GM13976 (cell line): ENCODE measurements at regions not wholly inside any gene's neighbourhood (a gene's known extent, or its start where the extent isn't known, plus 50 kb on each side); places are given as distances from the start of the nearest gene placed in this dataset.

Experiments
- DNase-seq: peaks from one replicate; pipeline ENCODE4 v3.0.0; 2012; ENCODE audit warnings: low spot score
- in situ Hi-C: fragments of 300-500 bp; cut with MboI; formaldehyde crosslinking; loops from one replicate; pipeline ENCODE4 v1.12.0; 2022; ENCODE audit warnings: low sequenced_read_pairs, mixed read lengths, inconsistent platforms; ENCODE audit not compliant: unreplicated experiment
- TF ChIP-seq, protein P1 (sequence below): IDR thresholded peaks from 2 replicates; pipeline ENCODE4 v1.5.1; 2012; ENCODE audit warnings: borderline replicate concordance, mild to moderate bottlenecking; ENCODE audit not compliant: insufficient read depth; ENCODE audit errors: extremely low read depth, missing control alignments, control extremely low read depth

DNA sequence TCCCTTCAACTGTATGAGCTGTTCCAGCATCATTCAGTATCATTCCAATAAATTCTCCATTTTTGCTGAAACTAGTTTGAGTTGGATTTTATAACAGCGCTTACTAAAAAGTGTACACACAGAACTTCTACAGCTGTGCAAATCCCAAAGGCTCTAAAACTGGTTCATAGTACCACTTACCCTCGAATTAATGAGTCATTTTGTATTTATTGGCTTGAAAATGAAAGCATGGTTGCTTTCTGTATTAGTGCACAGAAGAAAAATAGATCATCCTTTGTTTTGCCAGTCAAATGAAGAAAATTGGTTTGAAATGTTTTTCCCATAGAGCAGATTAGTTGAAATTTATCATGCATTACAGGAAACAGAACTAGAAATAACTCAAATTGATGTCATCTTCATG is 268.3 kb upstream of the CPNE8 start:
- DNase-seq = no peak
- in situ Hi-C loops = no loop called here
- TF ChIP-seq, protein P1, sequence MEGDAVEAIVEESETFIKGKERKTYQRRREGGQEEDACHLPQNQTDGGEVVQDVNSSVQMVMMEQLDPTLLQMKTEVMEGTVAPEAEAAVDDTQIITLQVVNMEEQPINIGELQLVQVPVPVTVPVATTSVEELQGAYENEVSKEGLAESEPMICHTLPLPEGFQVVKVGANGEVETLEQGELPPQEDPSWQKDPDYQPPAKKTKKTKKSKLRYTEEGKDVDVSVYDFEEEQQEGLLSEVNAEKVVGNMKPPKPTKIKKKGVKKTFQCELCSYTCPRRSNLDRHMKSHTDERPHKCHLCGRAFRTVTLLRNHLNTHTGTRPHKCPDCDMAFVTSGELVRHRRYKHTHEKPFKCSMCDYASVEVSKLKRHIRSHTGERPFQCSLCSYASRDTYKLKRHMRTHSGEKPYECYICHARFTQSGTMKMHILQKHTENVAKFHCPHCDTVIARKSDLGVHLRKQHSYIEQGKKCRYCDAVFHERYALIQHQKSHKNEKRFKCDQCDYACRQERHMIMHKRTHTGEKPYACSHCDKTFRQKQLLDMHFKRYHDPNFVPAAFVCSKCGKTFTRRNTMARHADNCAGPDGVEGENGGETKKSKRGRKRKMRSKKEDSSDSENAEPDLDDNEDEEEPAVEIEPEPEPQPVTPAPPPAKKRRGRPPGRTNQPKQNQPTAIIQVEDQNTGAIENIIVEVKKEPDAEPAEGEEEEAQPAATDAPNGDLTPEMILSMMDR = no peak

DNA sequence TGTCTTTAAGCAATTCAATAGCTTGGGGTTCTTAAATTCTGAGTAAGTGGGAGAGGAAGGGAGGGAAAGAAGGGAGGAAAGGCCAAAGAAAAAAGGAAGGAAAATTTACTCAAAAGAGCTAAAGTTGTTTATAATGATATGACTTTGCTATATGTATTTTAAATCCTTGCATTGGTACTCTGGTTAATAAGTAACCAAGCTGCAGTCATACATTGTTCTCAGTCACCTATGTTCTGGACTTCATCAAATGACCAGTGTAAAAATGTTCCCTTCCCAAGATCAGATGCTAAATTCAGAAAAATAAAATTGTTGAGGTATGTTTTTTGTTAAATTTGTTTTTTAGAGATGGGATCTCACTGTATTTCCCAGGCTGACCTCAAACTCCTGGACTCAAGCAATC is 259.9 kb upstream of the CPNE8 start:
- TF ChIP-seq, protein P1 = no peak
- in situ Hi-C loops = no loop called here
- DNase-seq = no peak

DNA sequence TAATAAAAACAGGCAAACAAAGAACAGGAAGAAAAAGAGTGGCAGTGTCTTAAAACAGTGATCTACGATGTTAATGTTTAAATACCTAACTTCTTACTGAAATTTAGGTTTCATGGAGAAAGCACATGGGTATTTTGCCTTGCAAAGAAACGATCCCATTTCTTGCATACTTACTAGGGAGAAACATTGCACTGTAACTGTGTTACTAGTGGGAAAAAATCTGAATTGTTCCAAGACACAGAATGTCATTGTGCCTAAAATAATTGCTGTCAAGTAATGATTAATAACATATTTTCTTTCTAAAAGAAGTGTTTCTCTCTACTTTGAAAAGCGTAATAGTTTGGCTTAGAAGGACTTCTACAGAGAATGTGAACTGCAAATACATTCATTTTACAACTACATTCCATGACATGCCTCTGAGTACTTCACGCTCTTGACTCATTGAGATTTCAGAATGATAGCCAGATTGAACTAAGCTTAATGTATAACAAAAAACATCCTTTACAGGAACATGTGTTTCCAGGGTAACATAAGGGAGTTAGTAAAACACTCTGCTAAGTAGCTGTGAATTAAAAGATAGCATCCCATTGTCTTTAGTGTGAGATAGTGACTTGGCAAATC is 256.2 kb upstream of the CPNE8 start:
- in situ Hi-C loops = no loop called here
- TF ChIP-seq, protein P1 = no peak

DNA sequence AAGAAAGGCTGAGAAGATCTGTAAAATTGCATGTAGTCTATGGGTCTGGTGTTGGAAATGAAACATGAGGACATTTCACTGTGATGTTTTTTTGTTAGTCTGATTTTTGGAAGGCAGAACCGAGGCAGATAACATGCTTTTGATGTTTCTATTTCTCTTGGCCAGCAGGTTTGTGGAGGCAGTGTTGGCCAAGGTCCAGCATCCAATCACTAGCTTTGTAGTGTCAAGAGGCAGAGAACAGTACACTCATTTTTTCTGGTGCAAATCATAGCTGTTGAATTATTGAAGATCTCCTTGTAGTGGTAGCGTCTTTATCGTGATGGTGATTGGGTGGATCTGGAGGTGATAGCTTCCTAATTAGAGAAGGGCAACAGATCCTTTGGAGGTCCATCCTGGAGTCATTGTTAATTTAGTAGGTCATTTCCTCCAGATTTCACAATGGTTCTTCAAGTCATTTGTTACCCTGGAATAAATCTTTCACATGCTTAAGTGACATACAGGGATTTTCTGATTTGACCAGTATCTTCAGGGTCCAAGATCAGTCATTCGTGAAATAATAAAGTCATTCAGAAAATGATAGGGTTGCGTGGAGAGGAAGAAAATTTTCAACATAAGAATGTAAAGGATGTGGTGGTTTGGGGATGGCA is 252.4 kb upstream of the CPNE8 start:
- TF ChIP-seq, protein P1 = no peak
- in situ Hi-C loops = no loop called here
- no peak for DNase-seq

More for the DNA sequence above, 256.2 kb upstream of the CPNE8 start:
- no peak for DNase-seq

DNA sequence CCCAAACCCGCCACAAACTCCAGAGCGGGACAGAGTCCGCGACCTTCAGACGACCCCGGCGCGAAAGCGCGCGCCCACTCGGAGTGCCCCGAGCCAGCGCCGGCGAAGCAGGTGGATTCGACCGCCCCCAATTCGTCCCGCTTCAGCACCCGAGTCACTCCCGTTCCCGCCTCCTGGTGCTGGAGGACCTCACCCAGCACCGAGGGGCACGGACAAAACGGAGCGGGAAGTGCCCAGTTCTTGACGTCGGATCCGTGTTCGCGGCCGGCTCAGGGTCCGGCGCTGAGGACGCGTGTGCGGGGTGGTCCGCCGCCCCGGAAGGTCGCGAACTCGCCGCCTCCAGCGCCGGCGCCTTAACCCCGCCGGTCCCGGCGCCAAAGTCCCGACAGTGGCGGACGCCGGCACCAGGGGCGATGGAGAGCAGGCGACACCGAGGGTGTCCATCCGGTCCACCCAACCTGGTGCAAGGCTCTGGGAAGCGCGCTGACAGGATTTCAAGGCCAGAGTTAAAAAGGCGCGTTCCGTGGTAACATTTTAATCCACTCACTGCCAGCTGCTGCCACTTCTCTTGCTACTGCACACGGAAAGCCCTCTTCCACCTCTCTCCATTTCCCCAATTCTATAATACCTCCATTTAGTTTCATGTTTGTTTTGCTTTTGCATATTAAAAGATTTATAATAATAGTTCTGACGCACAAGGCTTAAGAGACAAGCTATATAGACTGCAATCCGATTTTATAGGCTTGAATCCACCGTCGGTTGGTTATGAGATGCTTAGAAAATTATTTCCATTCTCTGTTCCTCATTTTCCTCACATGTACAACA is 240.0 kb upstream of the CPNE8 start:
- in situ Hi-C loops = no loop called here
- TF ChIP-seq, protein P1 = peak; percentile 9
- peak; percentile 16 for DNase-seq

DNA sequence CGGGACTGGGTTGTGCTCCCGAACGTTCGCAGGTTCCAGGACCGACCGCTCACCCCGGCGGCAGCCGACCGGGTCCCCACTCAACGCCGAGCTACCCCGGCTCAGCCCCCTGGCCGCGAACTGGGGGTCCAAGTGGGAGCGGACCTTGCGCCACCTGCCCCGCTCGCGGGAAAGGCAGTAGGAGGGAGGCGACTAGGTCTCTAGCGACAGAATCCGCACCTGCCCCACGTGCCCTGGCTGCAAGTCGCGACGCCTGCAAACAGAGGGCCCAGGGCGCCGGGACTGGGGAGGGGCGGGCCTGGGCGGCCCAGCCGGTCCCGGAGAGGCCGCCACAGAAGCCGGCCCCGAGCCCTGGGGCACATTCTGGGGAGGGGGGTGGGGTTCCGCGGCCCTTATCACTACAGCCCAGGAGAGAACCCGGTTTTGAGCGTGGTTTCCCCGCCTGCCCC is 239.2 kb upstream of the CPNE8 start:
- no peak for DNase-seq
- in situ Hi-C loops = no loop called here
- TF ChIP-seq, protein P1 = no peak
